HT1080 (cell line): ENCODE measurements at regions not wholly inside any gene's neighbourhood (a gene's known extent, or its start where the extent isn't known, plus 50 kb on each side); places are given as distances from the start of the nearest gene placed in this dataset.
"Not testable (repeated sequence)": the region's sequence is repeated elsewhere in the genome, so short reads cannot be mapped to it uniquely, and the experiment has no call there.

Source experiments
- DNase-seq: peaks from one replicate; pipeline ENCODE4 v3.0.0-alpha.2; 2015; ENCODE audit warnings: low read depth

DNA sequence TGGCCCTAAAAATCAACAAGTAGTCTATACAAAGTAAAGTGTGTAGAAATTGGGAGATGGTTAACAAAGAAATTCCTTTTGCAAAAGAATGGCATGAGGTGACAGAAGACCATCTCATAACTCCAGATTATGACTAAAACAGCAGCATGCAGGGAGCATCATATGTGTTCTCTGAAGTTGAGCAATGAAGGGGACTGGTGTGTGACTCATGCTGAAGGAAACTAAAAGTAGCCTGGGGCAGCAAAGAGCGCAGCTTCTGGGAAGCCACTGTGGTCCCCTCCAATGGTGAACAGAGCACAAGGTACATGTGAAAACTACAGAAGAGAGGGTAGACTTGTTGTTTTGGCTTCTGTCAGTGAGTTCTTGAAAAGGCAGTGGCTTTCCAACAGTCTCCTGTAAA lies 133.4 kb downstream of the MACC1 start:
- peak; percentile 51 for DNase-seq

DNA sequence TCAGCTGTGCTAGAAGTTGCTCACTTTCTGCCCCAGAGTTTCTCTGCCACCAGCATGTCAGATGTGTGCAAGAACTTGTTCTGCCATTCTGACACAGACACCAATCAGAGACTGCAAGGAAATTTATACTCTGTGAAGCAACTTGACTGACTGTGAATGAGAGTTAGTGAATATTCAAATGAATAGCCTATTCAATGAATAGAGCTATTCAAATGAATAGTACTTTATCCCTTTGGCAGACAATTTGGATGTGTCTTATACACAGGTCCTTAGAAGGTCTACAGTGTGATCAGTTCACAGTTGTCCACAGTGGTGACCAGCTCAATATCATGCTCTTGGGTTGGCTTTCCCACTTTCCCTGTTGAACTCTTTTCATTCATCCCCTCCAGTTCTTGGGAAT lies 138.1 kb downstream of the MACC1 start:
- DNase-seq = no peak

DNA sequence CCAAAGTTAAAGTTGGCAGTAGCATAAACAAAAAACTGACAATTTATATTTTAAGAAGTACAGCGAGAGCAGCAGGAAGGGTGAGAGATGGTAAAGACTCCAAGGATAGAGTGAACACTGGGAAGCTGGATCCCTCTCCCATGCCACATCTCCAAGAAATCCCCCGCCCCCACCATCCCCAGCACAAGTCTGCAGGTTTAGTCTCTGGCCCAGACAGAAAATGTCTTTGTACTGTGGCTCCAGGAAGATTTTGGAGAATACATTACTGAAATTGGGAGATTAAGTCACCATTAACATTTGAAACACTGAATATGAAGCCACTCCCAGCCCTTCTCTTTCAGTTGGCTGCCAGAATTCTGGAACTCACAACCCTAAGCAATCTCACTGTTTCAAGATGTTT lies 140.3 kb downstream of the MACC1 start:
- DNase-seq = no peak

DNA sequence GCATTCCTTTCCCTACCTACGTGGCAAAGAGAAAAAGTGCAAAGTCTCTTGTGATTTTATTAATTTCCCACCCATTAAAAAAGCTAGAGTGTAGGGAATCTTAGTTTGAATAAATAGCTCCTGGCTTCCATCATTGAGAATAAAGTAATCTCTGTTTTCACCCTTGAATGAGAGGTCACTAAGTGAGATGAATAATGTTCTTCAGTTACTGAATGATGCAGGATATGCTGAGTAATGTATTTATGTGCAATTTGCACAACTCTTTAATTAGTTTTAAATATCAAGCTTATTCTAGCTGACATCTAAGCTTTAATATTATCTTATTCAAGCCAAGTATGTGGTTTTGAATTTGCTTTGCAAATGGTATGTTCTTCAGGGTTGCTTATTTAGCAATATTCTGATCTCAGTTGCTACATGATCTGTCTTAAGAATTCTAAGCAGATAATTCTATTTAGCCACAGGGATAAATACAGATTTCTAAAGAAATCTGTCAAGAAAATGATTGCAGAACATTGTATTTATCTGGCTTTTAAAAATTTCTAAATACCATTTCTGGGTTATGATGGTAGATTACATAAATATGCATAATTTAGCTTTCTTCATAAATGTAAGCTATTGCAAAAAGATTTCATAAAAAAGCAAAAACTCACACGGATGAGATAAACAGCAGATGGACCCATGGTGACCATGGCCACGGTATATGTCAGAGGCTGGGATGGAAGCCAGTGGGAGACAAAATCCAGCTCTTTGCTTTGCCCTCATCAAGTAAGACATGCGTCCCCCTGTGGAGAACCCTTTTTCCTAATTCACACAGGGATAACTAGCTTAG lies 141.0 kb downstream of the MACC1 start:
- no peak for DNase-seq

DNA sequence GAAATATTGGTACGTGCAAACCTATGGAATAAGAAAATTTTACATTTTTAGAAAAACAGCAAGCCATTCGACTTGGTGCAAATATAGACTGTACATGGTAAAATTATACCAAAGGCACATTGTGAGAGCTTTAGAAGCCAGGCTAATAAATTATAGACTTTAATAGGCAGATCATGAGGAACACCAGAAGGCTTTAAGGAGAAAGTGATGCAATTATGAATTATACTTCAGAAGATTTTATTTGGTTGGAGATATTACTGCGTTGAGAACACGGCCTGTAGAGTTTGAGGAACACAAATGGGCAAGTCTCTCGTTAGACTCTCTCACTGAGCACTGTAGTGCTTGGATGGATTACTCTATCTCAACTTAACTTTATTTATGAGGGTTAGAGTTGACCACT lies 141.7 kb downstream of the MACC1 start:
- no peak for DNase-seq

DNA sequence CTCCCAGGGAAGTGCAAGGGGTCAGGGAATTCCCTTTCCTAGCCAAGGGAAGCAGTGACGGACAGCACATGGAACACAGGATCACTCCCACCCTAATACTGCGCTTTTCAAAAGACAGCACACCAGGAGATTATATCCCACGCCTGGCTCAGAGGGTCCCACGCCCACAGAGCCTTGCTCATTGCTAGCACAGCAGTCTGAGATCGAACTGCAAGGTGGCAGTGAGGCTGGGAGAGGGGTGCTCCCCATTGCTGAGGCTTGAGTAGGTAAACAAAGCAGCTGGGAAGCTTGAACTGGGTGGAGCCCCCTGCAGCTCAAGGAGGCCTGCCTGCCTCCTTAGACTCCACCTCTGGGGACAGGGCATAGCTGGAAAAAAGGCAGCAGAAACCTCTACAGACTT lies 149.2 kb downstream of the MACC1 start:
- DNase-seq = not testable (repeated sequence)

DNA sequence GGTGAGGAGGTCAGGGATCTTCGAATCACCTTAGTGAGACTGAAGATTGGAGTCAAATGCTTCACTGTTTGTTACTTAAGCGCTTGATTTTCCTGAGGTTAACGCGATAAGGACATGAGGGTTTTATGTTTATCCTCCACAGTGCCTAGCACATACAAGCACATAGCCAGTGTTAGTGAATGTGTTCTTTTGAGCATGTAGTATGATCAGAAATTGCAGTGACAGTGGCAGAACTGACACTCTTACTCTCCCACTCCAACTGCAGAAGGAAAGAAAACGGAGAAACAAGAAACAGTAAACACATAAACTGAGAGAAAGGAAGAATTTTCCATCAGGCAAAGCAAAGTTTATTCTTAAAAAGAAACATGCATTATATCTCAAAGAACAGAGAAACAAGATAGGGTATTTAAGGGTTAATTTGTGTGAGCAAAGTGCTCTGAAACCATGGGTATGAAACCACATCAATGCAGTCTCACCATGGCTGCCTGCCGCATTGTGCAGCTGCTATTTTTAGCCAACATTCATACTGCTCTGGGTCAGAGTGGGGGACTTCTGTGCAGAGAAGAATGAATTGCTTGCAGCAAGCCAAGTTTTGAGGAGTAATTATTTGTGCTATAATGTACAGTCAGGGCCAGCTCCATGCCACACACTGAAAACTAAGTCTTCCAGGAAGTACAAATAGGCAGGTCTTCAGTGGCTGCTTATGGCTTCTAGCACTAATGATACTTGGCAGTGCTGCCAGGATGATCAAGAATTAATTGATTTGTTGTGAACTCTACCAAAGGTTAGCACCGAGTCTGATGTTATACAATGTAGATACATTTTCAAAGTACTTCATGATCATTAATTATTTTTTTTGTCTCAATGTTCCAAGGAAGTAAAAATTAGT lies 152.0 kb downstream of the MACC1 start:
- peak; percentile 40 for DNase-seq

DNA sequence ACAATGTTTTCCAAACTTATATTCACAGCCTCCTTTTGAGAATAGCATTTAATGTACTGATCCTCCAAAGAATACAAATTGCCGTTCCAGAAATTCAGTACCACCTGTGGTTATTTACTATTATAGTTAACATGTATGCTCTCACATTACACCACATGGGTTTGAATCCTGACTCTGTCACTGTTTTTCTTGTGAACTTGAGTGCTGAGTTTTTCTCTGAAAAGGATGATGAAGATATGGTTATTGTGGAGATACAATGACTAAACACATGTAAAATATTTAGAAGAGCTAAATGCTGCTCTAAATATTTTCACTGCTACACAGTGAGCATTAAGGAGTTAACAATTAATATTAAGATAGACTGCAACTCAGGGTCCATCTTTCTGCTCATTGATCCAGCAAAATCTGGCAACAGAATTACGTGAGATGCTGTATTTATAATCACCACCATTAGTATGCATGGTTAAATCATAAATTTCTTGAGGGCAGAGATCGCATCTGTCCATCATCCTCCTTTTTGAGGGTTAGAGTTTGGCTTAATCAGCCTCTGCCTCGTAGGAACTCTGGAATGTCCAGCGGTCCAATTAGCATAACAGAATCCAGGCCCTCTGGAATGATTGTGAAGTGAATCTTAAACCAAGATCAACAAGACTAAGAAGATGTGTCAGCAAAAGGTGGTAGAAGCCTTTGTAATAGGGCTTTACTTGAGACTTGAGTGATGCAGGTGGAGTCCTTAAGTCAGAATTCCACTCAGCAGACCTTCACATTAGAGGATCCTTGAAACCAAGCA lies 152.8 kb downstream of the MACC1 start:
- DNase-seq = peak; percentile 8

DNA sequence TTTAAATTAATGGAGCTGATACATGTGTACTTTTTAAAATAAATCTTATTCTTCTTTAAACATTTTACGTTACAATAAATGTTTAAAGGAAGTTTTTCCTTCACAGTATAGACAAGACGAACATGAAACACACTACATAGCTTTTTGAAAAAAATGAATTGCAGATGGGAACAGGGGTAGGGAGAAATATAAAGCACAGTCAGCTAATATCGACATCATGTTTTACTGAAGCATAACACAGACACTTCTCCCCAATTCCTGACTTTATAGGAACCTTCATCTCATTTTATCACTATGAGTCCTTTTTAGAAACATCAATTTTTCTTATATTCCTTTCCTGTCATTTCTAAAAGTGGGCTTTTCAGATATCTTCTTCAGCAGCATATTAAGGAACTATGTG lies 153.5 kb downstream of the MACC1 start:
- no peak for DNase-seq

DNA sequence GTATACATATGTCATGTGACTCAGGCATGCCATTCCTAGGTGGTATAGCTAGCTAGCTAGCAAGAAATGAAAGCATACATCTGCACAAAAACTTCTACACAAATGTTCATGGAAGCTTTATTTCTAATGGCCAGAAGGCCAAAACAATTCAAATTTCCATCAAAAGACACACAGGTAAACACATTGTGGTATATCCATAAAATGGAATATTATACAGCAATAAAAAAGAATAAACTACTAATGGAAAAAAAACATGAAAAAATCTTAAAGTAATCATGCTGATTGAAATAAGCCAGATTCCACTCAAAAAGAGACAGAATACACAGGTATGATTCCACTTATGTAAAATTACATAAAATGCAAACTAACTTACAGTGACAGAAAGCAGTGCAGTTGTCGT lies 154.3 kb downstream of the MACC1 start:
- no peak for DNase-seq

DNA sequence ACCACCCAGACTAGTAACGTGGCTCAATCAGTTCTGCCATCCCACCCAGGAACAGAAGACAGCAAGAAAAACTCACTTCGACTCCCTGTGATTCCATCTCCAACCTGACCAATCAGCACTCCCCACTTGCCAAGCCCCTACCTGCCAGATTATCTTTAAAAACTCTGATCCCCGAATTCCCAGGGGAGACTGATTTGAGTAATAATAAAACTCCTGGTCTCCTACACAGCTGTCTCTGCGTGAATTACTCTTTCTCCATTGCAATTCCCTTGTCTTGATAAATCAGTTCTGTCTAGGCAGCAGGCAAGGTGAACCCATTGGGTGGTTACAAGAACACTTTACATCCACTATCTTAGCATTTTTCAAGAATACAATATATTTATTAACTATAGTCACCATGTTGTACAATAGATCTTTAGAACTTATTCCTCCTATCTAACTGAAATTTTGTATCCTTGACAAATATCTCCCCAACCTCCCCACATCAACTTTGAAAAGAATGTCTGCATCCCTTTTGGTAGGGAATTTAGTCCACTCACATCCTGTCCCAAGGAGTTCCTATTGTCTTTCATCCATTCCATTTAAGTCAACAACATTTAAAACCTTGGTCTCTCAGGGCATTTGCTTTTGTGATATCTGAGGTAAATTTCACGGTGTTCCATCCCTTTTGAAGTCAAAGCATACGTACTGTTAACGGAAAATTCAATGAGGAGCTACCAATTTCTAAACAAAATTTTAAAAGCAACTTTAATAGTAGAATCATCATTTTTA lies 163.7 kb downstream of the MACC1 start:
- DNase-seq = no peak

DNA sequence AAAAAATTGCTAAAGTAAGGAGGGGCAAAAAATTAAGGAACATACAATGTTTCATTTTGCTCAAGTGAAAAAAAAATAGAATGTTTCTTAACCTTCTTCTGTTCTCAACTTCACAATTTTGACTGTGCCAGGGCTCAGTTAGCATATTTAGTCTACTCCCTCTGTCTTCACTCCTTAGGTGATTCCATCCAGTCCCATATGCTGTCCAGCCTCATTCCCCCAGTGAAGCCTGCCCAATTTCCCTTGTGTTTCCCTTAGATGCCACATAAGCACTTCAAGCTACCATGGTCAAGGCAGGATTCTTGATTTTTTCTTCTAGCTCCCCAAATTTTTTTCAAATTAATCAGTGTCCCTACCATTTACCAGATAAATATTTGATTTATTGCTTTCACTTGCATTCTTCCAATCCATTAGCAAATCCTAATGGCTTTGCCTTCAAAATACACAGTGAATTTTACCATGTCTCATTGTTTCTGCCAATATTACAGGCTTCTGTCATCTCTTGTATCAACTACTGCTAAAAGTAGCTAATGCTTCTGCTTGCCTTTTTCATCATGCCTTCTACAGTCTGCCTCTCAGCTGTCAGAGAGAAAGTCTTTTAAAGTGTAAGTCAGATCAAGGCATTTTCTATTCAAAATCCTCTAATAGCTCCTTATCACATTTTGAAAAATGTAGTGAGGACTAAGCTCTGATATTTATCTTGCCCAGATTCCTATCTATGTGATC lies 166.8 kb downstream of the MACC1 start:
- no peak for DNase-seq

DNA sequence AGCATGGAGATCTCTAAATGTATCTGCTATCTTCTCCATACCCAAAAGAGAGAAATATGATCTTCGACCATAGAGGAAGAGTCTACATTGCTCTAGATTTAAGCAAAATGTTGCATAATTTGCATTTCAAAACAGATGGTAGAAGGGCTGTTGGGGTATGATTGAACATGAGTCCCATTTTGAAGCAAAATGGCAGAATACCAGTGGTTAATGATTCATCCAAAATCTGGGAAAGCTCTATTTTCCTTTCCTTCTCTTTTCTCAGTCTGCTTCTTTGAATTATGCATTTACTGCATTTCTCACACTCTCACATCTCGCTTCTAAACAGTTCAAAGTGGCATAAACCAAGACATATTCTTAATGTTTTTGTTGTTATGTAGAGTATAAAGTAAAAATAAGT lies 178.5 kb downstream of the MACC1 start:
- no peak for DNase-seq

DNA sequence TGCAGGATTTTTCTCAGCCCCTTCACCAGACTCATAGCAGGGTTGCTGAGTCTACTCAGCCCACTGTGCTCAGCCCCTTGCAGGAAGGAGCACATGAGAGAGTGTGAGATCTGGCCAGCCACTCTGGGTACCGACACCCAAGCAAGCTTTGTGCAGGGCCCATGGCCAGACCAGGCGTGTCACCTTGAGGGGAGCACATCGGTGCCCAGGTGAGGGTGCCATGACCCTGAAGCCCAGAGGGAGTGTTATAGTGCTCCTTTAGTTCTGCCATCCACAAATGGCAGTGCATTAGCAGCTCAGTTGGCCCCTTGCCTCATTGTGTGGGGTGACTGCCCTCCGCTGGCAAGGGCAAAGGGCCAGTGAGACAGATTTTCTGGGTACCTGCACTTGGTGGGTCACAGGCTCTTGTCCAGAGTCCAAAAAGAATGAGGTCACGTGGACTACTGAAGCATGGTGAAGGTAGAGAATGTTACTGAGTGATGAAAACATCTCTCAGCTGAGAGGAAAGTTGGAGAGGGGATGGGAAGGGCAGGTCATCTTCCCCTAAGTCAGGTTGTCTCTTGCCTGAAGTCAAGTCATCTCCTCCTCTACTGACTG lies 181.8 kb downstream of the MACC1 start:
- no peak for DNase-seq

DNA sequence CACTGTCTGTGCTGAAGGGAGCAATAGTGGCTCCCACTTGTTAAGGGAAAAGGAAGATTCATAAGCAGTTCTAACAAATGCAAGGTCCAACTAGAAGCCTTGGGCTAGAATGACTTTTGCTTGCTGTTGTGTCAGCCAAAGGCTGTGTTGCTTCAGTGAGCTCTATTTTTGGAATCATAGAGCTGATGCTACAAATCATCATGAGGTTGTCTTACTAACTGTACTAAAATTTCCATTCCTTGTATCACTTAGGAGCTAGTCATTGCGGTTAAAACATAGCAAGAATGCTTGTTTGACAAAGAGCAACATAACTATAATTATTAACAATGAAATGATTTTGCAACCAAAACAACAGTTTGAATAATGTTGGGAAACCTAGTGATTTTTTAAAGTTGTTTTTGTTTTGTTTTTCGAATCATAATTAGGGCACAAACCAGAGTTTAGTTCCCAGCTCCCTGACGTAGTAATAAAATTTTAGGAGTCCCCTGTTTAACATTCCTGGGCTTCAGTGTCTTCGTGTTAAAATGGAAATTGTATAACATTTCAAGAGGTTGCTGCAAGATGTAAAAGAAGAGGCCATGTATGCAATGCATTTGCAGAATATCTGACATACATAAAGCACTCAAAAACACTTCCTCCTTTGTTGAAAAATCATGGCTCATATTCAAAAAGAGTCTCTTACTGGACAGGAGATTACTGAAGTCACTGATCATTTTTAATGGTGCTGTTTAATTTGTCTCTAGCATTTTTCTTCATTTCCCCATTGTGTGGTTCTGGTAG lies 183.4 kb downstream of the MACC1 start:
- DNase-seq = peak; percentile 25

DNA sequence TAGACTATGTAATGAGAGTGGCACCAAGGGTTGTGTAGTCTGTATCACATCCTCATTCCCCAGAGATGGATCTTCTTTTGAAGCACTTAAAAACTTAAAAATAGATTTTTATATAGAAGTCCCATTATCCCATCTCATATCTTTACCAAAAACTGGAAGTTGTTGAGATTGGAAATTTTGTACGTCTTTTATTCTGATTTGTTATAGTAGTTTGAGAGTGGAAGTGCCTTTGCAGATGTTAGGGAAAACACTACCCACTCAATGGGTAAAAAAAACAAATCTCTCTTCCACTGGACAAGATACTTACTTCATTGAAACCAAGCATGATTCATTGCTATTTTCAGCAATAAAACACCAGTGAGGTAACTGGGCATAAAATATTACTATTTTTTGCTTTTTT lies 184.4 kb downstream of the MACC1 start:
- DNase-seq = no peak

DNA sequence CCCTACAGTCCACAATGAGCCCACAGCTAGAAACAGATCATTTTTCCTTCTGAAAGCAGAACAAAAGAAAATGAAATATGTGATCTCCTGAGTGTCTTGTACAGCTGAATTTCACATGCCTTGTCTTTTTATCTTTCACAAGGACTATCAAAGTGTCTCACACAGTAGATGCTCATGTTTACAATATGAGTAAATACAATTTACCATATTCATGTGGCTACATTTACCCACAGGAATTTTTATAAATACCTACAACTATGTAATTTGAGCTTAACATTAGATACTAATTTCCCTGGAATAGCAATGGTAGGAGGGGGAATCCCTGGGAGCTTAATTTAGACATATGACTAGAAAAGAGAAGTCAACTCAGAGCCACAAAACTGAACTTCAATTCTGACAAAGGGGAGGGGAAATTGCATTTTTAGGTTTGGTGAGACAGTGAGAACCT lies 186.2 kb downstream of the MACC1 start:
- DNase-seq = peak; percentile 34

DNA sequence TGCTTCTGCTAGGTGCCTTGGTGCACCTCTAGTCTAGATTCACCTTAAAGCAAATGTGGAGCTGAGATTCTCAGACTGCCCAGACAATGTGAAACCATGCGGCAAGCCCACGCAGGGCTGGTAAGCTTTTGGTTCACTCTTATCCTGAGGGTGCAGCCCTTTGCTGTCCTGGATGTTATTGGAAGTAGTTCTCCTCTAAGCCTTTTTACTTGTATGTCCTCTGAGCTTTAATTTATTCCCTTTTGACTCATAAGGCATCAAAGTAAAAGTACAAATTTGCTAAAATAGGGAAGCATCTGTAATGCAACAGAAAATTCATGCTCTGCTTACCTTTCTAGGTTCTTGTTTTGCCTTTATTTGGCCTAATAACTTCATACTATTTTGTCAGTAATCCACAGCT lies 186.8 kb downstream of the MACC1 start:
- DNase-seq = no peak

DNA sequence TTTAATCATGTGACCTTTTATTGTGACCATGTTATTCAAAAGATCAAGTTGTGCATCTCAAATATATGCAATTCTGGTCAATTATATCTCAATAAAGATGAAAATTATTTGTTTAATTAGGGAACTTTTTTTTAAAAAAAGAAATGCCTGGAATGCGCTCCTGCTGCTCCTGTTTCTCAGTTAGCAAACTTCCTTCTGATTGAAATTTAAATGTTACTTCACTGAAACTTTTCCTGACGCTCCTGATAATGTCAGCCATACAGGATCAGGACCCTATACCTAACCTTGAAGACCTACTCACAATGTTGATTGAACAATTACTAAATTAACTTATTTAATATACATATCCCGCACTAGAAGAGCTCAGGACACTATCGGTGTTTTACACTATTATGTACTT lies 190.4 kb downstream of the MACC1 start:
- DNase-seq = no peak
